SK-N-SH (cell line): ENCODE measurements at regions not wholly inside any gene's neighbourhood (a gene's known extent, or its start where the extent isn't known, plus 50 kb on each side); places are given as distances from the start of the nearest gene placed in this dataset.

ENCODE experiments used
- CTCF ChIA-PET: fragments of 300-600, 350-600 bp; formaldehyde crosslinking; extraction: SDS; loops from one replicate; lab custom pipeline; 2021; lab: Yijun Ruan, JAX
- POLR2A ChIA-PET: fragments of 350-600 bp; sonication (Branson Sonifier 250); formaldehyde crosslinking; extraction: SDS; loops from one replicate; lab custom pipeline; 2020; ENCODE audit warnings: antibody characterized with exemption, inconsistent platforms; lab: Yijun Ruan, JAX
- DNase-seq: peaks from one replicate; pipeline ENCODE4 v3.0.0; 2012
- H2AFZ ChIP-seq: fragments of 200-600 bp; sonication (generic); 2 replicates; pipeline ENCODE4 v1.8.1; 2016; ENCODE audit warnings: antibody characterized with exemption, mild to moderate bottlenecking, low read depth
- H3F3A ChIP-seq: fragments of 200-600 bp; sonication (generic); replicated peaks from 2 replicates; pipeline ENCODE3; 2016; ENCODE audit warnings: antibody characterized with exemption, mild to moderate bottlenecking; ENCODE audit not compliant: insufficient read depth
- H3K27ac ChIP-seq, 2 experiments: fragments of 200-500 bp in 1 of 2; fragments of 200-600 bp in 1 of 2; sonication (Bioruptor generic) in 1 of 2; sonication (generic), shearing (Covaris generic) in 1 of 2; 2 replicates each; pipeline versions ENCODE4 v1.5.1 to v1.6.1; 2014 to 2016; ENCODE audit warnings: low read depth in 2 of 2, inconsistent platforms in 1 of 2, low read length in 1 of 2, mild to moderate bottlenecking in 1 of 2, mixed read lengths in 1 of 2
- H3K27me3 ChIP-seq: fragments of 200-600 bp; sonication (generic), shearing (Covaris generic); 2 replicates; pipeline ENCODE4 v1.6.1; 2016; ENCODE audit warnings: mixed run types; ENCODE audit not compliant: insufficient read depth
- H3K36me3 ChIP-seq, 2 experiments: fragments of 200-500 bp in 1 of 2; fragments of 200-600 bp in 1 of 2; sonication (Bioruptor generic) in 1 of 2; sonication (generic) in 1 of 2; replicated peaks in 1 of 2; 2 replicates each; pipeline versions ENCODE3 to v1.5.1; 2014 to 2016; ENCODE audit warnings: low read length in 1 of 2, mild to moderate bottlenecking in 1 of 2; ENCODE audit not compliant: insufficient read depth in 2 of 2, control insufficient read depth in 1 of 2
- H3K4me1 ChIP-seq, 2 experiments: fragments of 200-500 bp in 1 of 2; fragments of 200-600 bp in 1 of 2; sonication (Bioruptor generic) in 1 of 2; sonication (generic), shearing (Covaris generic) in 1 of 2; 2 replicates each; pipeline versions ENCODE4 v1.5.1 to v1.6.1; 2014 to 2016; ENCODE audit warnings: low read depth in 1 of 2, low read length in 1 of 2, mixed run types in 1 of 2; ENCODE audit not compliant: insufficient read depth in 2 of 2, control insufficient read depth in 1 of 2
- H3K4me2 ChIP-seq: fragments of 200-600 bp; sonication (generic), shearing (Covaris generic); 2 replicates; pipeline ENCODE4 v1.6.1; 2017; ENCODE audit warnings: mixed run types
- H3K4me3 ChIP-seq, 2 experiments: fragments of 200-500 bp in 1 of 2; fragments of 200-600 bp in 1 of 2; sonication (Bioruptor generic) in 1 of 2; sonication (generic), shearing (Covaris generic) in 1 of 2; 2 replicates each; pipeline versions ENCODE4 v1.5.1 to v1.8.1; 2014 to 2016; ENCODE audit warnings: low read depth in 2 of 2, inconsistent platforms in 1 of 2, low read length in 1 of 2, mild to moderate bottlenecking in 1 of 2, mixed read lengths in 1 of 2, moderate library complexity in 1 of 2
- H3K79me2 ChIP-seq: fragments of 200-600 bp; sonication (generic); 2 replicates; pipeline ENCODE4 v1.8.1; 2017; ENCODE audit warnings: mild to moderate bottlenecking; ENCODE audit not compliant: insufficient read depth
- H3K9ac ChIP-seq: fragments of 200-600 bp; sonication (generic); 2 replicates; pipeline ENCODE4 v1.6.1; 2017; ENCODE audit warnings: mixed run types
- H3K9me2 ChIP-seq: fragments of 200-600 bp; sonication (generic); 2 replicates; pipeline ENCODE4 v1.6.1; 2017; ENCODE audit warnings: mixed run types
- H3K9me3 ChIP-seq: fragments of 200-600 bp; sonication (generic); 2 replicates; pipeline ENCODE4 v1.6.1; 2017; ENCODE audit warnings: mixed run types, mild to moderate bottlenecking, moderate library complexity
- H4K20me1 ChIP-seq: fragments of 200-600 bp; sonication (generic); 2 replicates; pipeline ENCODE4 v1.6.1; 2017; ENCODE audit warnings: mild to moderate bottlenecking, mixed run types; ENCODE audit not compliant: insufficient read depth
- CHD2 ChIP-seq: fragments of 150-350 bp; IDR thresholded peaks from 2 replicates; pipeline ENCODE4 v1.6.1; 2018; ENCODE audit warnings: low read length; ENCODE audit not compliant: partially characterized antibody
- ELF1 ChIP-seq: IDR thresholded peaks from 2 replicates; pipeline ENCODE4 v1.4.0; 2012
- EP300 ChIP-seq, 2 experiments: IDR thresholded peaks; 2 replicates each; pipeline versions ENCODE4 v1.4.0 to v1.6.1; 2012; ENCODE audit warnings: borderline replicate concordance in 1 of 2, low read depth in 1 of 2, low read length in 1 of 2
- FOXJ3 ChIP-seq: sonication (generic); formaldehyde crosslinking; IDR thresholded peaks from 2 replicates; pipeline ENCODE4 v1.5.1; 2020; ENCODE audit warnings: mild to moderate bottlenecking, missing genetic modification reagents
- FOXM1 ChIP-seq: IDR thresholded peaks from 2 replicates; pipeline ENCODE4 v1.4.0; 2012; ENCODE audit warnings: low read depth, mild to moderate bottlenecking
- GABPA ChIP-seq: IDR thresholded peaks from 2 replicates; pipeline ENCODE4 v1.4.0; 2012; ENCODE audit warnings: low read depth, mild to moderate bottlenecking
- IRF3 ChIP-seq: fragments of 150-350 bp; IDR thresholded peaks from 2 replicates; pipeline ENCODE4 v1.6.1; 2016; ENCODE audit warnings: mild to moderate bottlenecking, low read depth, low read length
- MAX ChIP-seq: IDR thresholded peaks from 2 replicates; pipeline ENCODE4 v1.4.0; 2012; ENCODE audit warnings: low read depth
- MEF2A ChIP-seq: IDR thresholded peaks from 2 replicates; pipeline ENCODE4 v1.4.0; 2012; ENCODE audit warnings: low read depth, borderline replicate concordance
- MXI1 ChIP-seq: IDR thresholded peaks from 2 replicates; pipeline ENCODE4 v1.6.1; 2012; ENCODE audit warnings: mild to moderate bottlenecking, low read depth, low read length, improper control_type of control experiment
- NRF1 ChIP-seq: IDR thresholded peaks from 2 replicates; pipeline ENCODE4 v1.6.1; 2012; ENCODE audit warnings: low read depth, mild to moderate bottlenecking, low read length
- PBX3 ChIP-seq: IDR thresholded peaks from 2 replicates; pipeline ENCODE4; 2012
- POLR2AphosphoS5 ChIP-seq: IDR thresholded peaks from 2 replicates; pipeline ENCODE4 v1.6.1; 2012; ENCODE audit warnings: low read depth, low read length
- RCOR1 ChIP-seq: fragments of 150-350 bp; IDR thresholded peaks from 2 replicates; pipeline ENCODE4 v1.6.1; 2017; ENCODE audit warnings: antibody characterized with exemption, low read length
- REST ChIP-seq: IDR thresholded peaks from 2 replicates; pipeline ENCODE4 v1.6.1; 2012; ENCODE audit warnings: mild to moderate bottlenecking, low read depth, low read length, moderate library complexity
- RFX5 ChIP-seq: IDR thresholded peaks from 2 replicates; pipeline ENCODE4 v1.6.1; 2012; ENCODE audit warnings: mild to moderate bottlenecking, improper control_type of control experiment, low read length
- SIN3A ChIP-seq: IDR thresholded peaks from 2 replicates; pipeline ENCODE4 v1.6.1; 2012; ENCODE audit warnings: low read depth, mild to moderate bottlenecking, low read length, moderate library complexity, borderline replicate concordance
- SMC3 ChIP-seq: IDR thresholded peaks from 2 replicates; pipeline ENCODE4 v1.6.1; 2012; ENCODE audit warnings: low read depth, low read length, improper control_type of control experiment
- TAF1 ChIP-seq: IDR thresholded peaks from 2 replicates; pipeline ENCODE4 v1.6.1; 2012; ENCODE audit warnings: low read depth, mild to moderate bottlenecking, low read length, moderate library complexity, borderline replicate concordance
- TEAD4 ChIP-seq: IDR thresholded peaks from 2 replicates; pipeline ENCODE4 v1.4.0; 2012; ENCODE audit warnings: mild to moderate bottlenecking, borderline replicate concordance; ENCODE audit not compliant: insufficient read depth
- YY1 ChIP-seq: IDR thresholded peaks from 2 replicates; pipeline ENCODE4 v1.4.0; 2012; ENCODE audit warnings: low read depth, mild to moderate bottlenecking
- ZBTB33 ChIP-seq: IDR thresholded peaks from 2 replicates; pipeline ENCODE4 v1.4.0; 2012; ENCODE audit warnings: low read depth, borderline replicate concordance
- WGBS: methylation state at CpG from one replicate; pipeline ENCODE4 v1.1.6; 2017; ENCODE audit warnings: low lambda C conversion rate; 5-methylcytosine and 5-hydroxymethylcytosine counted together

- CTCF ChIA-PET = interaction anchor here (0.6 to 1.4 kb wide), 2 partner anchors 10 to 68 kb away, joined by 3 read pairs; no protein-coding TSS in a partner anchor
Measured at GRCh38 chr5:91487420-91487819, 104.3 kb upstream of the ARRDC3 start.

GRCh38 chr5:91486638-91487037 is 103.5 kb upstream of the ARRDC3 start:
- no peak overlapping the region for H3K4me3 ChIP-seq
- no peaks in the 10 kb centered on the region for H3K9me2 ChIP-seq
- peaks cover 0 to 6% of the 10 kb centered on the region in 2 experiments; a peak in 1 of 4 replicates for H3K4me1 ChIP-seq
- no peaks in the 10 kb centered on the region for H3K27me3 ChIP-seq
- POLR2A ChIA-PET = no interaction called here
- 11% methylated on average over 2 of the region's 2 CpGs for WGBS
- H3K79me2 ChIP-seq = no peaks in the 10 kb centered on the region
- H3K9me3 ChIP-seq = 0 out of 2 replicates have a peak, but pooled peaks cover 3% of the 10 kb centered on the region
- H3K4me2 ChIP-seq = no peak overlapping the region
- H3F3A ChIP-seq = no peaks in the 10 kb centered on the region
- H3K27ac ChIP-seq = no peak overlapping the region
- no peak overlapping the region for H3K9ac ChIP-seq
- H3K36me3 ChIP-seq = no peaks in the 10 kb centered on the region
- no peak for DNase-seq
- CTCF ChIA-PET = no interaction called here
- H4K20me1 ChIP-seq = no peaks in the 10 kb centered on the region
- no peak overlapping the region for H2AFZ ChIP-seq
- TF ChIP-seq REST (no peak), ZBTB33 (no peak), TEAD4 (no peak), POLR2AphosphoS5 (no peak), NRF1 (no peak), FOXM1 (no peak), MXI1 (no peak)

More at GRCh38 chr5:91487420-91487819, 104.3 kb upstream of the ARRDC3 start:
- no peak overlapping the region for H3K27ac ChIP-seq
- no peaks in the 10 kb centered on the region for H3K79me2 ChIP-seq
- H3K4me2 ChIP-seq = no peak overlapping the region
- no peak overlapping the region for H2AFZ ChIP-seq
- no peaks in the 10 kb centered on the region for H3F3A ChIP-seq
- no peaks in the 10 kb centered on the region for H3K9me2 ChIP-seq
- TF ChIP-seq NRF1 (no peak), YY1 (no peak), FOXM1 (no peak), CHD2 (no peak), MEF2A (no peak), SMC3 (no peak), POLR2AphosphoS5 (no peak), RFX5 (no peak), TAF1 (no peak), ELF1 (no peak), GABPA (no peak), TEAD4 (no peak), PBX3 (no peak), MAX (no peak), EP300 (IDR thresholded peaks at IDR 0.05; ENCODE audit: borderline replicate concordance in 1 of 2, low read depth in 1 of 2, low read length in 1 of 2) (no peak), RCOR1 (no peak), FOXJ3 (CRISPR knock-in tag) (no peak), IRF3 (no peak), SIN3A (no peak)
- H3K9ac ChIP-seq = no peak overlapping the region
- no peak for DNase-seq
- 0 out of 2 replicates have a peak, but pooled peaks cover 3% of the 10 kb centered on the region for H3K9me3 ChIP-seq
- 79% methylated on average over 2 of the region's 2 CpGs for WGBS
- POLR2A ChIA-PET = no interaction called here
- H3K27me3 ChIP-seq = no peaks in the 10 kb centered on the region
- no peak overlapping the region for H3K4me3 ChIP-seq
- H3K36me3 ChIP-seq = no peaks in the 10 kb centered on the region
- H4K20me1 ChIP-seq = no peaks in the 10 kb centered on the region
- peaks cover 0 to 6% of the 10 kb centered on the region in 2 experiments; a peak in 1 of 4 replicates for H3K4me1 ChIP-seq
